HG02610 (cell line): ENCODE measurements at regions not wholly inside any gene's neighbourhood (a gene's known extent, or its start where the extent isn't known, plus 50 kb on each side); places are given as distances from the start of the nearest gene placed in this dataset.
"Not testable (repeated sequence)": the region's sequence is repeated elsewhere in the genome, so short reads cannot be mapped to it uniquely, and the experiment has no call there.

ENCODE experiments used
- ATAC-seq: cut with Tn5 transposase; IDR thresholded peaks from one replicate; pipeline ENCODE4 v1.9.1; 2021; ENCODE audit warnings: mild to moderate bottlenecking, moderate library complexity; ENCODE audit not compliant: unreplicated experiment

DNA sequence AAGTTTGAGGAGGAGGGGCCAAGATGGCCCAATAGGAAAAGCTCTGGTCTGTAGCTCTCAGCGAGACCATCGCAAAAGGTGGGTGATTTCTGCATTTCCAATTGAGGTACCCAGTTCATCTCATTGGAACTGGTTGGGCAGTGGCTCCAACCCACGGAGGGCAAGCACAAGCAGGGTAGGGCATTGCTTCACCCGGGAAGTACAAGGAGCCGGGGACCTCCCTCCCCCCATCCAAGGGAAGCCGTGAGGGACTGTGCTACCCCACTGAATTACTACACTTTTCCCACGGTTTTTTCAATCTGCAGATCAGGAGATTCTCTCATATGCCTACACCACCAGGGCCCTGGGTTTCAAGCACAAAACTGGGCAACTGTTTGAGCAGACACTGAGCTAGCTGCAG lies 58.0 kb upstream of the EFCAB3 start:
- ATAC-seq, result no peak

DNA sequence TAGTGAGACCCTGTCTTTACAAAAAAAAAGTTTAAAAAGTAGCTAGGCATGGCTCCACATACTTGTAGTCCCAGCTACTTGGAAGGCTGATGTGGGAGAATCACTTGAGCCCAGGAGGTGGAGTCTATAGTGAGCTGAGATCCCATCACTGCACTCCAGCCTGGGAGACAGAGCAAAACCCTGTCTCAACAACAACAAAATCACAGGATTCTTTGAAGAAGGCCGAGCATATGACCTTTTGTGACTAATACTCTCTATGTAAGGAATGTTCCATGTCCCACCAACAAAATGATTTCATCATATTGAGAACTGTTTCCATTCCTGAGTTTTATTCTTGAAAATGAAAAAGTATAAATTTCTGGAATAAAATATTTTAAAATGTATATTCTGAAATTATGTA lies 58.9 kb upstream of the EFCAB3 start:
- no peak for ATAC-seq

- no peak for ATAC-seq
Observed at GRCh38 chr17:62319846-62320245, 60.5 kb upstream of the EFCAB3 start.

DNA sequence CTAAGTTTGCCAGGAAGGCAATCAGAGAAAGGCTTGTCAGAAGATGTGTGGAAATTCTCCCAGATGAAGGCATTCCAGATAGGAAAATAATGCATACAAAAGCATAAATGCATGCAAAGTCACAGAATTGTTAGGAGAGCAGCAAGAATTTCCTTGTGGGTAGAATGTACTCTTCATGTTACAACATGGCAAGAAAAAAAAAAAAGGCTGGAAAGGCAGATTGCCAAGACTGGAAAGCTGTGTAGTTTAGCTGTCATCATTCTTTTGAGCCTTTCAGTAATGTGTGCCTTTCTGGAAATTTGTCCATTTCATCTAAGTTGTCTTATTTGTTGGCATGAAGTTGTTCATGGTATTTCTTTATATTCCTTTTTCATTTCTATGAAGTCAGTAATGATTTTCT lies 71.0 kb upstream of the EFCAB3 start:
- ATAC-seq, result no peak

DNA sequence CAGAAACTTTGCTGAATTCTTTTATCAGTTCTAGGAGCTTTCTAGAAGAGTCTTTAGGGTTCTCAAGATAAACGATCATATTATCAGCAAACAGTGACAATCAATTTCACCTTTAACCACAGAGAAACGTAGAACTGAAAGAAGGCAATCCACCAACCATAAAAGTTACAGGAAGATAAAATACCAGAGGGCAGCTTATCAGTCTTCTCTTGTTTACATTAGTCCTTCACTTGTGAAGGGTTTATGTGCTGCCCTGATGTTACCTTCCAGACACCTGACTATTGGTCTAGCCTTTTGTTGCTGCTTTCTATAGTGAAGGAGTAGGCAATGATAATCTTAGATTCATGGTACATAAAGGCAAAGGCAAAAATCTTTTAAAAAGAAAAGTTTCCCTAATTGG lies 73.2 kb upstream of the EFCAB3 start:
- no peak for ATAC-seq

GRCh38 chr17:62303476-62303875 lies 76.9 kb upstream of the EFCAB3 start:
- ATAC-seq, result no peak

DNA sequence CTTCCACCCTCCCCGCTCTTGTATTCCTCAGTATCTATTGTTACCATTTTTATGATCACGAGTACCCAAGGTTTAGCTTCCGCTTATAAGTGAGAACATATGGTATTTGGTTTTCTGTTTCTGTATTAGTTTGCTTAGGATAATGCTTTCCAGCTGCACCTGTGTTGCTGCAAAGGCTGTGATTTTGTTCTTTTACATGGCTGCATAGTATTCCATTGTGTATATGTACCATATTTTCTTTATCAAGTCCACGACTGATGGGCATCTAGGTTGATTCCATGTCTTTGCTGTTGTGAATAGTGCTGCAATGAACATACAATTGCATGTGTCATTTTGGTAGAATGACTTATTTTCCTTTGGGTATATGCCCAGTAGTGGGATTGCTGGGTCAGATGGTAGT lies 79.7 kb upstream of the EFCAB3 start:
- ATAC-seq, result no peak

DNA sequence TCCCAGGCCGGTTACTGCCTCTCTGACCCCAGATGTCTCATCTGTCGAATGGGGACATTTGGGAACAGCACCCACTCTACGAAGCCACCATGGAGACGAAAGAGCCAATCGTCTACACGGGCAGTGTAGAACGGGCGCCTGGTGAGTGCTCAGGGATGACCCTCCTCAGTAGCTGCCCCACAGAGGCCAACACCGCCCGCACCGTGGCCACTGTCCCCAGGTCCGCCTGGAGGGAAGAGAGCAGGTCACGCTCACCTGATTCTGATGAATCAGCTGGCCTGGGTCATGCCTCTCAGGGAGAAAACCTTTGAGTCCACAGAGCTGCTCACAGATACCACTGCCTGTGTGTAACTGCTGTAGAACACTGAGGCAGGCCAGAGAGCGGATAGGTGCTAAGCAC lies 105.1 kb upstream of the EFCAB3 start:
- not testable (repeated sequence) for ATAC-seq

GRCh38 chr17:62268361-62268760 lies 112.0 kb upstream of the EFCAB3 start:
- ATAC-seq, result not testable (repeated sequence)

- not testable (repeated sequence) for ATAC-seq
Observed at GRCh38 chr17:62264974-62265373, 115.4 kb upstream of the EFCAB3 start.

DNA sequence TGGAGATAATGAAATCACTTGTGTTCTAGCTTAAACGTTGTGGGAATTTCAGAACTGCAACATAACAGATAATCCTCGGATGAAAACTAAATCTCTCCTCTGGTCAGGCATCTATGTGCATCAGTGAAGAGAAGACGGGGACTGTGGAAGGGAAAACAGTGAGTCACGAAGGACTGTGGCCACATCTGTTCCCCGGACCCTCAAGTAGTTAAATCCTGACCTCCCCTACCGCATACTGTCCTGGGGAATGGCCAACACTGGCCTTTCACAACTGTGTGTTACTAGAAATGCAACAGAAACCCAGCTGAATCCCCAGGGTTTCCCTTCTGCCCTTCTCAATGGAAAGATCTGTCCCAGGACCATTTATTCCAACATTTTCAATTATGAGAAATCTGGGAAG lies 124.6 kb upstream of the EFCAB3 start:
- ATAC-seq, result not testable (repeated sequence)

DNA sequence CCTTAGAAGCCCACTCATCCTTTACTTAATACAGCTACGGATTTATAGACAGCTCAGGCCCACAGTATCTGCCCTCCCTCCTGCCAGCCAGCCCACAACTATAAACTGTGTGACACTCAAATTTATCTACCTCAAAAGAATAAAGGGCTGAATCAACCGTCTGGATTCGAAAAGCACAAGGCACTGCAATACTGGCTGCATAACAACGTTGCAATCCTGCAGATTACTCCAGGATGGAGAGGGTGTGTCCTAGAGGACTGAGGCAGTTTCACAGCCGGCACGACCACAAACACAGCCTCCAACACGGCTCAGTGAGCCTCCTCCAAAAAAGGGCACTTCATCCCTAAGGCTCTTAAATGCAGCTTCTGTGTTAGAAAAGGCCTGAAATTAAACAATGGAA lies 138.3 kb upstream of the EFCAB3 start:
- ATAC-seq, result not testable (repeated sequence)

GRCh38 chr17:62239569-62239968 lies 140.8 kb upstream of the EFCAB3 start:
- not testable (repeated sequence) for ATAC-seq

DNA sequence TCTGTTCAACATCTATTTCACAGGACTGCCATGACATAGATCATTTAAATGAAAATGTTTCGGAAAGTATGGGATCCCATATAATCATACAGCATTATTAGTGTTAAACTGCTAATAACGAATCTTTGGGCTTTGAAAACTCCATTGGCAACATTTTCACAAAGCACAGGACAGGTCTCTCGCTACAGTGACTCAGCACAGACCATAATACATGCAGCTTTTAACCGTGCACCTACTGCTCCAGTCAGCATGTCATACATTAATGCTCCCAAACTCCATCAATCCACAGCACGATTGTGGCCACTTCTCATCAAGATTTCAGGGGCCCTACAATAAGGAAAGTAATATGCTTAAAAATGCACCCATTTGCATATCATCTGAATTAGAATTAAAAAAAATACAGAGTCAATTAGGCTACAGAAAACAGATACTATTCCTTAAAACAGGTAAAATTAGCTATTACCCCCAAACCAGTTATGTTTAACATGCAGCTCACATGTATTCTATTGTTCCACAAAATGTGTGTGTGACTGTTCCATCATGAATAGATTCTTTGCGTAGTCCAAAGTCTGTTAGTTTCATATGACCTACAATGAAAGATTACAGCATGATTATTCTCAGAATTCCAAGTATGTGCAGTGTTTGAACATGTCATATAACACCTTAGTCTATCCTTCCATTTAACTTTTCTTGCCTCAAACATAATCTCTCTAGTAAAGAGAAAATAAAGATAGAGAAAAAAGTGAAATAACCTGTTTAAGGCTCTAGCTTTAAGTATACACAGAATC lies 141.6 kb upstream of the EFCAB3 start:
- ATAC-seq, result not testable (repeated sequence)

DNA sequence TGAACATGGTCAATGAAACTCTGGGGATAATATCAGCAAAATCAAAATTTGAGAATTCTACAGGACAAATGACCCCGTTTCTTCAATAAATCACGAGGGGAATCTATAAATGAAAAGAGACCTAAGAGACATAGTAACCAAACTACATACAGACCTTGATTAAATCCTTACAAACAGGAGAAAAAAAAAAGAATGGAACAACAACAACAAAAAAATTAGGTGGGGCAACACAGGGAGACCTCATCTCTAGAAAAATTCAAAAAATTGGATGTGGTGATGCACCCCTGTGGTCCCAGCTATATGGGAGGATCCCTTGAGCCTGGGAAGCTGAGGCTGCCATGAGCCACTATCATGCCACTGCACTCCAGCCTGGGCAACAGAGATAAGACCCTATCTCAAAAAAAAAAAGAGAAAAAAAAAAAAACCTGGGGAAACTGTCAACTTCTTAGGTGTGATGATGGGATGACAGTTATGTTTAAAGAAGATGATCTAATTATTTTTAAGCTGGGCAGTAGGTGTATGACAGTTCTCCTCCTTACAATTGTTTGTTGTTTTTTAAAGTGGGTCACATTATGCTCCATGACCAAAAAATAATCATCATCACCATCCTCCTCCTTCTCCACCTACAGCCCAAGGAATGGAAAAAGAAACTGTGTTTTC lies 146.4 kb upstream of the EFCAB3 start:
- ATAC-seq, result not testable (repeated sequence)

DNA sequence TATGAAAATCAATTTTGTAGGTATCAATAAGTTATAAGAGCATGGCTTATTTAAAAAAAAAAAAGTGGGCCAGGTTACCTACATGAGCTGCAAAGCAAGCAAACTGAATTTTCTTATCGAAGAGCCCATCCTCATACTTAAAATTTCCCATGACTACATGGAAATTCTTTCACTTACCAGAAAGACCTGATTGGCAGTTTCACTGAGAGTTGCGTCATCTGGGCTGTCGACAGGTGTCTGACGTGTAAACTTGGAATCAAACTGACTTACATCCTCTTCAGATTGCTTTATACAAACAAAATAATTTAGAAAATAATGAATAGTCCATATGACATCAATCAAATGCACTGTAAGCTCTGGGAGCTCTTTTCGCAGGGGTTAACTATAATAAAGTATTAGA lies 149.1 kb upstream of the EFCAB3 start:
- not testable (repeated sequence) for ATAC-seq

GRCh38 chr17:62226610-62227240 lies 153.6 kb upstream of the EFCAB3 start:
- ATAC-seq, result not testable (repeated sequence)

- ATAC-seq, result not testable (repeated sequence)
Observed at GRCh38 chr17:62223585-62223984, 156.8 kb upstream of the EFCAB3 start.

GRCh38 chr17:62219221-62219899 lies 154.3 kb upstream of the MED13 start:
- no peak for ATAC-seq

DNA sequence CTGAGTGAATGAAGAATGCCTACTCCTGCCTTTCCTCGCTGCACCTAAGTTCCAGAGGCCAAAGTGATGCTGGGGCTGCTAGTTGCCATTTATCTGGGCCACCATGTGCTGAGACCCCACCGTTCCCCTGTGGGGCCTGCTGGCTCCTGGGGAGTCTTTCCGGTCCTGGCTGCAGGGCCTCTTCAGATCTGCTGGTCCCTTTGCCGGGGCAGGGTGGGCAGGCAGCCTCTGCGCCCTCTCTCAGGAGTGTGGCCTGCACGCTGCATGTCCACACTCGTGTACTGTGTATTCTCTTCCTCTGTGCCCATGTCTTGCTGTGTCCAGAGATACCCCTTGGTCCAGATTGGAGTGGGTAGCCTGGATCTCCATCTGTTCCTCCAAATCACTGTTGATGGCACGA lies 151.8 kb upstream of the MED13 start:
- ATAC-seq, result no peak

GRCh38 chr17:62215891-62216290 lies 150.8 kb upstream of the MED13 start:
- not testable (repeated sequence) for ATAC-seq
